GM23338 (cell line): ENCODE measurements at regions not wholly inside any gene's neighbourhood (a gene's known extent, or its start where the extent isn't known, plus 50 kb on each side); places are given as distances from the start of the nearest gene placed in this dataset.

Experiments
- ATAC-seq: fragments of 200-7000 bp; cut with Tn5 transposase; 3 replicates; pipeline ENCODE4 v1.9.1; 2020
- DNase-seq: peaks from one replicate; pipeline ENCODE4 v3.0.0-alpha.2; 2015; ENCODE audit warnings: low spot score
- H2AFZ ChIP-seq: fragments of 200-600 bp; sonication (generic); 2 replicates; pipeline ENCODE4 v1.8.0; 2016; ENCODE audit warnings: antibody characterized with exemption, mild to moderate bottlenecking, moderate library complexity
- H3F3A ChIP-seq: fragments of 200-600 bp; sonication (generic); replicated peaks from 2 replicates; pipeline ENCODE4 v1.8.0; 2017; ENCODE audit warnings: antibody characterized with exemption, mixed run types, low read depth
- H3K27ac ChIP-seq: fragments of 200-600 bp; sonication (generic); 2 replicates; pipeline ENCODE4 v1.6.1; 2016; ENCODE audit warnings: low read depth
- H3K27me3 ChIP-seq: fragments of 200-600 bp; sonication (generic); 2 replicates; pipeline ENCODE4 v1.8.0; 2016; ENCODE audit warnings: mild to moderate bottlenecking, mixed run types, moderate library complexity; ENCODE audit not compliant: insufficient read depth
- H3K36me3 ChIP-seq: fragments of 200-600 bp; sonication (generic); 2 replicates; pipeline ENCODE4 v1.8.0; 2016; ENCODE audit warnings: mild to moderate bottlenecking; ENCODE audit not compliant: insufficient read depth
- H3K4me1 ChIP-seq: fragments of 200-600 bp; sonication (generic); 2 replicates; pipeline ENCODE4 v1.8.0; 2016; ENCODE audit warnings: mild to moderate bottlenecking, moderate library complexity; ENCODE audit not compliant: insufficient read depth
- H3K4me2 ChIP-seq: fragments of 200-600 bp; sonication (generic); 2 replicates; pipeline ENCODE4 v1.7.1; 2017; ENCODE audit warnings: mixed run types
- H3K4me3 ChIP-seq: fragments of 200-600 bp; sonication (generic); 2 replicates; pipeline ENCODE4 v1.6.1; 2016; ENCODE audit warnings: mixed run types
- H3K79me2 ChIP-seq: fragments of 200-600 bp; sonication (generic); replicated peaks from 2 replicates; pipeline ENCODE4 v1.8.0; 2017; ENCODE audit warnings: mild to moderate bottlenecking; ENCODE audit not compliant: insufficient read depth
- H3K9me2 ChIP-seq: fragments of 200-600 bp; sonication (generic); 2 replicates; pipeline ENCODE4 v1.8.0; 2017; ENCODE audit not compliant: insufficient read depth
- H4K20me1 ChIP-seq: fragments of 200-600 bp; sonication (generic); replicated peaks from 2 replicates; pipeline ENCODE4 v1.8.0; 2017; ENCODE audit warnings: mild to moderate bottlenecking; ENCODE audit not compliant: insufficient read depth
- H3K27ac Mint-ChIP-seq: 2 replicates; pipeline ENCODE4 v1.8.0; 2020; ENCODE audit warnings: inconsistent platforms, mild to moderate bottlenecking, moderate library complexity, mixed read lengths
- H3K27me3 Mint-ChIP-seq: 3 replicates; pipeline ENCODE4 v1.8.0; 2022; ENCODE audit warnings: low read depth, mild to moderate bottlenecking, moderate library complexity, mixed read lengths, inconsistent platforms; ENCODE audit not compliant: insufficient read depth, poor library complexity
- H3K36me3 Mint-ChIP-seq: 3 replicates; pipeline ENCODE4 v1.8.0; 2021; ENCODE audit warnings: low read depth, mild to moderate bottlenecking, inconsistent platforms, moderate library complexity, mixed read lengths
- H3K4me1 Mint-ChIP-seq: 3 replicates; pipeline ENCODE4 v1.8.0; 2020; ENCODE audit warnings: mild to moderate bottlenecking, inconsistent platforms, mixed read lengths
- H3K4me3 Mint-ChIP-seq: 3 replicates; pipeline ENCODE4 v1.8.0; 2021; ENCODE audit warnings: moderate library complexity, mild to moderate bottlenecking, inconsistent platforms, mixed read lengths
- H3K9me3 Mint-ChIP-seq: 3 replicates; pipeline ENCODE4 v1.8.0; 2020; ENCODE audit warnings: moderate library complexity, mild to moderate bottlenecking, inconsistent platforms, mixed read lengths
- CREB1 ChIP-seq: fragments of 250-450 bp; sonication (Bioruptor Pico); IDR thresholded peaks from 2 replicates; pipeline ENCODE4 v1.5.0; 2020; ENCODE audit warnings: low read depth, mild to moderate bottlenecking, moderate library complexity
- EZH2 ChIP-seq: fragments of 200-600 bp; sonication (generic); IDR thresholded peaks from one replicate; pipeline ENCODE4 v1.8.0; 2017; ENCODE audit warnings: antibody characterized with exemption, mild to moderate bottlenecking, low read depth; ENCODE audit not compliant: unreplicated experiment
- JUNB ChIP-seq: IDR thresholded peaks from one replicate; pipeline ENCODE4 v1.6.1; 2016; ENCODE audit warnings: antibody characterized with exemption; ENCODE audit not compliant: unreplicated experiment
- NANOG ChIP-seq: IDR thresholded peaks from 2 replicates; pipeline ENCODE4 v1.6.1; 2016; ENCODE audit warnings: antibody characterized with exemption, borderline replicate concordance
- POLR2AphosphoS5 ChIP-seq: IDR thresholded peaks from 2 replicates; pipeline ENCODE4 v1.6.1; 2016; ENCODE audit warnings: antibody characterized with exemption, low read depth
- STAT1 ChIP-seq: IDR thresholded peaks from one replicate; pipeline ENCODE4 v1.6.1; 2016; ENCODE audit warnings: antibody characterized with exemption; ENCODE audit not compliant: unreplicated experiment
- ZNF114 ChIP-seq: fragments of 250-450 bp; sonication (Bioruptor Pico); IDR thresholded peaks from 2 replicates; pipeline ENCODE4 v1.5.0; 2020; ENCODE audit warnings: mild to moderate bottlenecking, moderate library complexity
- ZNF331 ChIP-seq: fragments of 250-450 bp; sonication (Bioruptor Pico); IDR thresholded peaks from 2 replicates; pipeline ENCODE4 v1.5.0; 2020; ENCODE audit warnings: low read depth, mild to moderate bottlenecking, moderate library complexity
- TF ChIP-seq, protein P1 (sequence below), 2 experiments: fragments of 200-600 bp in 1 of 2; sonication (generic) in 1 of 2; conservative IDR thresholded peaks; 2 replicates each; pipeline versions ENCODE4 v1.5.1 to v1.6.1; 2016 to 2017; ENCODE audit warnings: antibody characterized with exemption in 2 of 2, low read depth in 2 of 2, mild to moderate bottlenecking in 2 of 2, moderate library complexity in 1 of 2
- TF ChIP-seq, protein P2 (sequence below): IDR thresholded peaks from one replicate; pipeline ENCODE4 v1.6.1; 2018; ENCODE audit warnings: antibody characterized with exemption; ENCODE audit not compliant: unreplicated experiment
- TF ChIP-seq, protein P3 (sequence below): fragments of 250-450 bp; sonication (Bioruptor Pico); IDR thresholded peaks from 2 replicates; pipeline ENCODE4 v1.5.0; 2020; ENCODE audit warnings: mild to moderate bottlenecking, moderate library complexity
- TF ChIP-seq, protein P4 (sequence below): IDR thresholded peaks from 2 replicates; pipeline ENCODE4 v1.6.1; 2016; ENCODE audit warnings: antibody characterized with exemption

DNA sequence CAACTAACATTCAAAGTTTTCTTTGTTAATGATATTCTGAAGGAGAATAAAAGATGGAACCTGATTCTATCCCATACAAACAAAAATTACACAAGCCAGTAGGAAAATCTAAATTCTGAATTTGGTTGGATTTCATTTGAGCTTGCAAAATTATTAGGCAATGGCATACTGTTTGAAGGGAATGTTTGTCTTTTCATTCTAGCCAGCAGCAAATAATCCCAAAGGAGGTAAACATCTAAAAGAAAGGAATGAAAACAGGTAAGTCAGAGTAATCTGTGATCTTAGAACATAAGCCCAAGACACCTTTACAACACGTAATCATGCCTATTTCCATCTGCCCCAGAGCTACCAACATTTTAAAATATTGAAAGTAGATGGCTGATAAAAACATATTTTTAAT is 482.1 kb upstream of the CITED2 start:
- Histone ChIP-seq H3K79me2 (no peaks in the 10 kb centered on the region), H4K20me1 (no peaks in the 10 kb centered on the region), H3K27ac (no peak overlapping the region), H3K4me3 (no peak overlapping the region), H2AFZ (no peak overlapping the region), H3K9me2 (peaks cover 12% of the 10 kb centered on the region; the same call in 1 of the 2 replicates), H3F3A (no peaks in the 10 kb centered on the region), H3K4me2 (no peak overlapping the region), H3K27me3 (no peaks in the 10 kb centered on the region), H3K36me3 (no peaks in the 10 kb centered on the region), H3K4me1 (no peaks in the 10 kb centered on the region)
- Mint-ChIP-seq H3K9me3 (no peaks in the 10 kb centered on the region), H3K27ac (no peak overlapping the region), H3K4me3 (no peak overlapping the region), H3K36me3 (no peaks in the 10 kb centered on the region), H3K27me3 (no peaks in the 10 kb centered on the region), H3K4me1 (peaks cover 11% of the 10 kb centered on the region; the same call in 2 of the 3 replicates)
- TF ChIP-seq, protein P1, sequence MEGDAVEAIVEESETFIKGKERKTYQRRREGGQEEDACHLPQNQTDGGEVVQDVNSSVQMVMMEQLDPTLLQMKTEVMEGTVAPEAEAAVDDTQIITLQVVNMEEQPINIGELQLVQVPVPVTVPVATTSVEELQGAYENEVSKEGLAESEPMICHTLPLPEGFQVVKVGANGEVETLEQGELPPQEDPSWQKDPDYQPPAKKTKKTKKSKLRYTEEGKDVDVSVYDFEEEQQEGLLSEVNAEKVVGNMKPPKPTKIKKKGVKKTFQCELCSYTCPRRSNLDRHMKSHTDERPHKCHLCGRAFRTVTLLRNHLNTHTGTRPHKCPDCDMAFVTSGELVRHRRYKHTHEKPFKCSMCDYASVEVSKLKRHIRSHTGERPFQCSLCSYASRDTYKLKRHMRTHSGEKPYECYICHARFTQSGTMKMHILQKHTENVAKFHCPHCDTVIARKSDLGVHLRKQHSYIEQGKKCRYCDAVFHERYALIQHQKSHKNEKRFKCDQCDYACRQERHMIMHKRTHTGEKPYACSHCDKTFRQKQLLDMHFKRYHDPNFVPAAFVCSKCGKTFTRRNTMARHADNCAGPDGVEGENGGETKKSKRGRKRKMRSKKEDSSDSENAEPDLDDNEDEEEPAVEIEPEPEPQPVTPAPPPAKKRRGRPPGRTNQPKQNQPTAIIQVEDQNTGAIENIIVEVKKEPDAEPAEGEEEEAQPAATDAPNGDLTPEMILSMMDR (conservative IDR thresholded peaks at IDR 0.05; ENCODE audit: low read depth in 2 of 2): no peak
- TF ChIP-seq STAT1: no peak
- TF ChIP-seq ZNF331: no peak
- no peak for TF ChIP-seq JUNB
- TF ChIP-seq NANOG: no peak
- no peak for TF ChIP-seq EZH2
- TF ChIP-seq, protein P2, sequence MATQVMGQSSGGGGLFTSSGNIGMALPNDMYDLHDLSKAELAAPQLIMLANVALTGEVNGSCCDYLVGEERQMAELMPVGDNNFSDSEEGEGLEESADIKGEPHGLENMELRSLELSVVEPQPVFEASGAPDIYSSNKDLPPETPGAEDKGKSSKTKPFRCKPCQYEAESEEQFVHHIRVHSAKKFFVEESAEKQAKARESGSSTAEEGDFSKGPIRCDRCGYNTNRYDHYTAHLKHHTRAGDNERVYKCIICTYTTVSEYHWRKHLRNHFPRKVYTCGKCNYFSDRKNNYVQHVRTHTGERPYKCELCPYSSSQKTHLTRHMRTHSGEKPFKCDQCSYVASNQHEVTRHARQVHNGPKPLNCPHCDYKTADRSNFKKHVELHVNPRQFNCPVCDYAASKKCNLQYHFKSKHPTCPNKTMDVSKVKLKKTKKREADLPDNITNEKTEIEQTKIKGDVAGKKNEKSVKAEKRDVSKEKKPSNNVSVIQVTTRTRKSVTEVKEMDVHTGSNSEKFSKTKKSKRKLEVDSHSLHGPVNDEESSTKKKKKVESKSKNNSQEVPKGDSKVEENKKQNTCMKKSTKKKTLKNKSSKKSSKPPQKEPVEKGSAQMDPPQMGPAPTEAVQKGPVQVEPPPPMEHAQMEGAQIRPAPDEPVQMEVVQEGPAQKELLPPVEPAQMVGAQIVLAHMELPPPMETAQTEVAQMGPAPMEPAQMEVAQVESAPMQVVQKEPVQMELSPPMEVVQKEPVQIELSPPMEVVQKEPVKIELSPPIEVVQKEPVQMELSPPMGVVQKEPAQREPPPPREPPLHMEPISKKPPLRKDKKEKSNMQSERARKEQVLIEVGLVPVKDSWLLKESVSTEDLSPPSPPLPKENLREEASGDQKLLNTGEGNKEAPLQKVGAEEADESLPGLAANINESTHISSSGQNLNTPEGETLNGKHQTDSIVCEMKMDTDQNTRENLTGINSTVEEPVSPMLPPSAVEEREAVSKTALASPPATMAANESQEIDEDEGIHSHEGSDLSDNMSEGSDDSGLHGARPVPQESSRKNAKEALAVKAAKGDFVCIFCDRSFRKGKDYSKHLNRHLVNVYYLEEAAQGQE: no peak
- TF ChIP-seq POLR2AphosphoS5: no peak
- no peak for TF ChIP-seq ZNF114
- TF ChIP-seq CREB1 (CRISPR knock-in tag): no peak
- TF ChIP-seq, protein P3, sequence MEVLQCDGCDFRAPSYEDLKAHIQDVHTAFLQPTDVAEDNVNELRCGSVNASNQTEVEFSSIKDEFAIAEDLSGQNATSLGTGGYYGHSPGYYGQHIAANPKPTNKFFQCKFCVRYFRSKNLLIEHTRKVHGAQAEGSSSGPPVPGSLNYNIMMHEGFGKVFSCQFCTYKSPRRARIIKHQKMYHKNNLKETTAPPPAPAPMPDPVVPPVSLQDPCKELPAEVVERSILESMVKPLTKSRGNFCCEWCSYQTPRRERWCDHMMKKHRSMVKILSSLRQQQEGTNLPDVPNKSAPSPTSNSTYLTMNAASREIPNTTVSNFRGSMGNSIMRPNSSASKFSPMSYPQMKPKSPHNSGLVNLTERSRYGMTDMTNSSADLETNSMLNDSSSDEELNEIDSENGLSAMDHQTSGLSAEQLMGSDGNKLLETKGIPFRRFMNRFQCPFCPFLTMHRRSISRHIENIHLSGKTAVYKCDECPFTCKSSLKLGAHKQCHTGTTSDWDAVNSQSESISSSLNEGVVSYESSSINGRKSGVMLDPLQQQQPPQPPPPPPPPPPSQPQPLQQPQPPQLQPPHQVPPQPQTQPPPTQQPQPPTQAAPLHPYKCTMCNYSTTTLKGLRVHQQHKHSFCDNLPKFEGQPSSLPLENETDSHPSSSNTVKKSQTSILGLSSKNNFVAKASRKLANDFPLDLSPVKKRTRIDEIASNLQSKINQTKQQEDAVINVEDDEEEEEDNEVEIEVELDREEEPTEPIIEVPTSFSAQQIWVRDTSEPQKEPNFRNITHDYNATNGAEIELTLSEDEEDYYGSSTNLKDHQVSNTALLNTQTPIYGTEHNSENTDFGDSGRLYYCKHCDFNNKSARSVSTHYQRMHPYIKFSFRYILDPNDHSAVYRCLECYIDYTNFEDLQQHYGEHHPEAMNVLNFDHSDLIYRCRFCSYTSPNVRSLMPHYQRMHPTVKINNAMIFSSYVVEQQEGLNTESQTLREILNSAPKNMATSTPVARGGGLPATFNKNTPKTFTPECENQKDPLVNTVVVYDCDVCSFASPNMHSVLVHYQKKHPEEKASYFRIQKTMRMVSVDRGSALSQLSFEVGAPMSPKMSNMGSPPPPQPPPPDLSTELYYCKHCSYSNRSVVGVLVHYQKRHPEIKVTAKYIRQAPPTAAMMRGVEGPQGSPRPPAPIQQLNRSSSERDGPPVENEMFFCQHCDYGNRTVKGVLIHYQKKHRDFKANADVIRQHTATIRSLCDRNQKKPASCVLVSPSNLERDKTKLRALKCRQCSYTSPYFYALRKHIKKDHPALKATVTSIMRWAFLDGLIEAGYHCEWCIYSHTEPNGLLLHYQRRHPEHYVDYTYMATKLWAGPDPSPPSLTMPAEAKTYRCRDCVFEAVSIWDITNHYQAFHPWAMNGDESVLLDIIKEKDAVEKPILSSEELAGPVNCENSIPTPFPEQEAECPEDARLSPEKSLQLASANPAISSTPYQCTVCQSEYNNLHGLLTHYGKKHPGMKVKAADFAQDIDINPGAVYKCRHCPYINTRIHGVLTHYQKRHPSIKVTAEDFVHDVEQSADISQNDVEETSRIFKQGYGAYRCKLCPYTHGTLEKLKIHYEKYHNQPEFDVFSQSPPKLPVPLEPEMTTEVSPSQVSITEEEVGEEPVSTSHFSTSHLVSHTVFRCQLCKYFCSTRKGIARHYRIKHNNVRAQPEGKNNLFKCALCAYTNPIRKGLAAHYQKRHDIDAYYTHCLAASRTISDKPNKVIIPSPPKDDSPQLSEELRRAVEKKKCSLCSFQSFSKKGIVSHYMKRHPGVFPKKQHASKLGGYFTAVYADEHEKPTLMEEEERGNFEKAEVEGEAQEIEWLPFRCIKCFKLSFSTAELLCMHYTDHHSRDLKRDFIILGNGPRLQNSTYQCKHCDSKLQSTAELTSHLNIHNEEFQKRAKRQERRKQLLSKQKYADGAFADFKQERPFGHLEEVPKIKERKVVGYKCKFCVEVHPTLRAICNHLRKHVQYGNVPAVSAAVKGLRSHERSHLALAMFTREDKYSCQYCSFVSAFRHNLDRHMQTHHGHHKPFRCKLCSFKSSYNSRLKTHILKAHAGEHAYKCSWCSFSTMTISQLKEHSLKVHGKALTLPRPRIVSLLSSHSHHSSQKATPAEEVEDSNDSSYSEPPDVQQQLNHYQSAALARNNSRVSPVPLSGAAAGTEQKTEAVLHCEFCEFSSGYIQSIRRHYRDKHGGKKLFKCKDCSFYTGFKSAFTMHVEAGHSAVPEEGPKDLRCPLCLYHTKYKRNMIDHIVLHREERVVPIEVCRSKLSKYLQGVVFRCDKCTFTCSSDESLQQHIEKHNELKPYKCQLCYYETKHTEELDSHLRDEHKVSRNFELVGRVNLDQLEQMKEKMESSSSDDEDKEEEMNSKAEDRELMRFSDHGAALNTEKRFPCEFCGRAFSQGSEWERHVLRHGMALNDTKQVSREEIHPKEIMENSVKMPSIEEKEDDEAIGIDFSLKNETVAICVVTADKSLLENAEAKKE (CRISPR knock-in tag): no peak
- TF ChIP-seq, protein P4, sequence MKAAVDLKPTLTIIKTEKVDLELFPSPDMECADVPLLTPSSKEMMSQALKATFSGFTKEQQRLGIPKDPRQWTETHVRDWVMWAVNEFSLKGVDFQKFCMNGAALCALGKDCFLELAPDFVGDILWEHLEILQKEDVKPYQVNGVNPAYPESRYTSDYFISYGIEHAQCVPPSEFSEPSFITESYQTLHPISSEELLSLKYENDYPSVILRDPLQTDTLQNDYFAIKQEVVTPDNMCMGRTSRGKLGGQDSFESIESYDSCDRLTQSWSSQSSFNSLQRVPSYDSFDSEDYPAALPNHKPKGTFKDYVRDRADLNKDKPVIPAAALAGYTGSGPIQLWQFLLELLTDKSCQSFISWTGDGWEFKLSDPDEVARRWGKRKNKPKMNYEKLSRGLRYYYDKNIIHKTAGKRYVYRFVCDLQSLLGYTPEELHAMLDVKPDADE: no peak
- ATAC-seq: no peak
- no peak for DNase-seq
